ENCODE measurements at regions not wholly inside any gene's neighbourhood (a gene's known extent, or its start where the extent isn't known, plus 50 kb on each side); places are given as distances from the start of the nearest gene placed in this dataset.

GRCh38 chr1:188188317-188188716, 1359.6 kb downstream of the PLA2G4A start:
- TF ChIP-seq CTCF (conservative IDR thresholded peaks at IDR 0.05) (no peak), EZH2 (IDR thresholded peaks at IDR 0.05; ENCODE audit: low read depth) (no peak)

All from PC-9 (cell line).